BE2C (cell line): ENCODE measurements at regions not wholly inside any gene's neighbourhood (a gene's known extent, or its start where the extent isn't known, plus 50 kb on each side); places are given as distances from the start of the nearest gene placed in this dataset.

Experiments used
- DNase-seq: peaks from one replicate; pipeline ENCODE4 v3.0.0-alpha.2; 2020
- H3K27me3 ChIP-seq: fragments of 250-450 bp; sonication (Bioruptor Pico); 2 replicates; pipeline ENCODE4 v1.5.1; 2020; ENCODE audit warnings: mild to moderate bottlenecking
- H3K36me3 ChIP-seq: fragments of 250-450 bp; sonication (Bioruptor Pico); 2 replicates; pipeline ENCODE4 v1.5.1; 2020; ENCODE audit warnings: mild to moderate bottlenecking
- H3K4me1 ChIP-seq: fragments of 250-450 bp; sonication (Bioruptor Pico); 2 replicates; pipeline ENCODE4 v1.5.1; 2020
- H3K4me3 ChIP-seq: 2 replicates; pipeline ENCODE4 v1.5.1; 2011; ENCODE audit warnings: low read depth, low read length
- H3K9me3 ChIP-seq: fragments of 250-450 bp; sonication (Bioruptor Pico); 2 replicates; pipeline ENCODE4 v1.5.1; 2020
- TF ChIP-seq, protein P1 (sequence below): IDR thresholded peaks from 2 replicates; pipeline ENCODE4 v1.5.1; 2012; ENCODE audit warnings: mild to moderate bottlenecking, low read depth, low read length

DNA sequence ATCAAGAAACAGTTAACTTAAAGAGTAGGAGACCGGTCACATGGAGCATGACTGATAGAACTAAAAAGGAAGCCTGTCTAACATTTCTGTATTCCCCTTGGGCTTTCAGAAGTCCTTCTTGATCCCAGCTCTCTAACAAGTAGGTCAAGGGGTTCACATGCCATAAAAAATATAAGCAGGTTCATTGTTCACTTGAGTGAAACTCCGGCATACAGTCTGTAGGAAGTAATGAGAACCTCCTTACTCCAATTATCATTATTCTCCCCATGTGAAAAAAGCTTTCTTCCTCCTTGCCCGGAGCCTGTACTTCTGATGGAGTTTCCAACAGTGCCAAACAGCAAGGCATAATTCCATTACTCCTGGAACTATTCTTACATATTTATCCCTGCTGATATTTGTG is 242.8 kb upstream of the CNTN4 start:
- Histone ChIP-seq H3K9me3 (no peaks in the 10 kb centered on the region), H3K4me3 (no peak overlapping the region), H3K36me3 (no peaks in the 10 kb centered on the region), H3K4me1 (no peaks in the 10 kb centered on the region), H3K27me3 (no peaks in the 10 kb centered on the region)
- DNase-seq = no peak
- TF ChIP-seq, protein P1, sequence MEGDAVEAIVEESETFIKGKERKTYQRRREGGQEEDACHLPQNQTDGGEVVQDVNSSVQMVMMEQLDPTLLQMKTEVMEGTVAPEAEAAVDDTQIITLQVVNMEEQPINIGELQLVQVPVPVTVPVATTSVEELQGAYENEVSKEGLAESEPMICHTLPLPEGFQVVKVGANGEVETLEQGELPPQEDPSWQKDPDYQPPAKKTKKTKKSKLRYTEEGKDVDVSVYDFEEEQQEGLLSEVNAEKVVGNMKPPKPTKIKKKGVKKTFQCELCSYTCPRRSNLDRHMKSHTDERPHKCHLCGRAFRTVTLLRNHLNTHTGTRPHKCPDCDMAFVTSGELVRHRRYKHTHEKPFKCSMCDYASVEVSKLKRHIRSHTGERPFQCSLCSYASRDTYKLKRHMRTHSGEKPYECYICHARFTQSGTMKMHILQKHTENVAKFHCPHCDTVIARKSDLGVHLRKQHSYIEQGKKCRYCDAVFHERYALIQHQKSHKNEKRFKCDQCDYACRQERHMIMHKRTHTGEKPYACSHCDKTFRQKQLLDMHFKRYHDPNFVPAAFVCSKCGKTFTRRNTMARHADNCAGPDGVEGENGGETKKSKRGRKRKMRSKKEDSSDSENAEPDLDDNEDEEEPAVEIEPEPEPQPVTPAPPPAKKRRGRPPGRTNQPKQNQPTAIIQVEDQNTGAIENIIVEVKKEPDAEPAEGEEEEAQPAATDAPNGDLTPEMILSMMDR = no peak

DNA sequence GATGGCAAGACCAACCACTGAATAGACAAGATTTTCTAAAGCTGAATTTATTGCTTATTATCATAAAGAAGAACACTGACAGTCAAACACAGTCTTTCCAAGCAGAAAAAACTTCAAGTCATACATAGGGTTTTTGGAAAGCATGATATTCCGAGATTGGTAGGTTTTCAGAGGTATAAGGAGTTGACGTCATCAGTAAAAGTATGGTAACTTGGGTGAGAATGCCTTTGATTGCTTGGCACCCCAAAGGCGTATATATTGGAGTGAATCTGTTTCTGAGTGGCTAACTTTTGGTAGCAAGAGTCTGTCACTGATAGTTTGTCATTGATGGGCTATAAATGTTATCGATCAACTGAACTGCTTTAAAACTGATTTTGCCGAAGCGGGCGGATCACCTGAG is 227.9 kb upstream of the CNTN4 start:
- Histone ChIP-seq H3K9me3 (no peaks in the 10 kb centered on the region), H3K27me3 (no peaks in the 10 kb centered on the region), H3K4me3 (no peak overlapping the region), H3K4me1 (no peaks in the 10 kb centered on the region), H3K36me3 (no peaks in the 10 kb centered on the region)
- DNase-seq = no peak
- TF ChIP-seq, protein P1 = no peak

DNA sequence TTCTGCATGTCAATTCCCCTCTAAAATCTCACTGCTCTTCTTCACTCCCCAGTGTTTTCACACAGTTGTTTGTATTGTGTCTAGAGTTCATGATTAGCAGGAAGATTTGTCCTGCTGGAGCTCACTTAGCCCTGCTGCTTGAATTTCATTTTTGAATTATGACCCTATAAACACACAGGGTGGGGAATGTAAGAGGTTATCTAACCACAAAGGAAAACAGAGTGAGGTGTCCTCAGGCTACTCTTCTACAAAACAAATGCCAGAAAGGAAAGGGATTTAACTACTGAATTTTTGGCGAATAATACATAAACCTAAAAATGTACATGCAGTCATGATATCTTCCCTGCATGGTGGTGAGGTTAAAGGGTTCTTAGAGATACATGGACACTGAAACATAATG is 215.1 kb upstream of the CNTN4 start:
- TF ChIP-seq, protein P1 = no peak
- Histone ChIP-seq H3K9me3 (no peaks in the 10 kb centered on the region), H3K4me1 (no peaks in the 10 kb centered on the region), H3K27me3 (no peaks in the 10 kb centered on the region), H3K36me3 (no peaks in the 10 kb centered on the region), H3K4me3 (no peak overlapping the region)
- DNase-seq = no peak

DNA sequence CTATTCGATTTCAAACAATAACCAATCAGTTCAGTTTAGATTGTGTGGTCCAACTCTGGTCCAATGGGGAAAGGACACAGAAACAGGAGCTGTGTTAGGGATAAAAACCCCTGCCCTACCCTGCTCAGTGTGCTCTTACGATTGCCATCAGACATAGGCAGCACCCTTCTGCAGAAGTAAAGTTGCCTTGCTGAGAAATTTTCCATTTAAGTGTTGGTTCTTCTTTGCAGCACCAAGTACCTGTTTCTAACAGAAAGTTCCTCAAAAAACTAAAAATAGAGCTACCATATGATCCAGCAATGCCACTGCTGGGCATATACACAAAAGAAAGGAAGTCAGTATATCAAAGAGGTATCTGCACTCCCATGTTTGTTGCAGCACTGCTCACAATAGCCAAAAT is 206.2 kb upstream of the CNTN4 start:
- TF ChIP-seq, protein P1 = no peak
- no peaks in the 10 kb centered on the region for H3K36me3 ChIP-seq
- H3K27me3 ChIP-seq = no peaks in the 10 kb centered on the region
- no peak for DNase-seq
- H3K4me1 ChIP-seq = no peaks in the 10 kb centered on the region
- no peaks in the 10 kb centered on the region for H3K9me3 ChIP-seq
- no peak overlapping the region for H3K4me3 ChIP-seq

DNA sequence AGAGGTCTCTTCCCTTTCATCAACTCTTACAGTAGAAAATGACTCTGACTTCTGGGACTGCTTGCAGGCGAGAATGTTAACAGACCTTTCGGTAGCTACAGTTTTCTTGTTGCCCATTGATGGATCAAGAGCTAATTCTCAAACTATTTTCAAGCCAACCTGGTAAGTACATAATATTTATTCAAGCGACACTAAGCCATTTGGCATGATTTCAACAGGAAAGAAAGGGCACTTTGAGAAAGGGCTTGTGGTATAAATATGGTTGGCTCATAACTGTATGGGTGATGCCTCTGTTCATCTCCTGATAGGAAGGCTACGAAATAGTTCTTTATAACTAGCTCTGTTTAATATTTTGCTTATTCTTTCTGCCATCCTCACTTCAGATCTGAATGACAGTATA is 196.2 kb upstream of the CNTN4 start:
- DNase-seq = no peak
- Histone ChIP-seq H3K4me3 (no peak overlapping the region), H3K4me1 (no peaks in the 10 kb centered on the region)

DNA sequence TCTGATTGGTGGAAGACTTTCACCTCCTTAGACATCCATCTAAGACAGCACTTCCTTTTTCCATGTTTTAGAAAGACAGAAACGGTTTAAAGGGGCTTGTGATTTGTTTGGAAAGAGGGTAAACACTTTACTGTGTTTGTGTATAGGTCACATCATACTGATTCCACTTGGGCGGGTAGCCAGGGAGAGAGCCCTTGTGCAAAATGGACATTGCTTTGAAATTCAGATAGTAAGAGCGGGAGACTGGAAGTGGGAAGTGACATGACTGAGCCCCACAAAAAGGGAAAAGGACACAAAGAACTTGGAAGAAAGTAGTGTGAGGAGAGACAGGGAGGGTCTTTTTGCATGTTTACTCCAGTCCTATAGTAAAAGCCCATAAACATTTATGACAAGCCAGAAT is 195.6 kb upstream of the CNTN4 start:
- Histone ChIP-seq H3K4me1 (no peaks in the 10 kb centered on the region), H3K36me3 (no peaks in the 10 kb centered on the region), H3K9me3 (no peaks in the 10 kb centered on the region), H3K4me3 (no peak overlapping the region), H3K27me3 (no peaks in the 10 kb centered on the region)
- TF ChIP-seq, protein P1 = no peak
- DNase-seq = no peak

More for the DNA sequence above, 196.2 kb upstream of the CNTN4 start:
- H3K9me3 ChIP-seq = no peaks in the 10 kb centered on the region
- no peaks in the 10 kb centered on the region for H3K36me3 ChIP-seq
- TF ChIP-seq, protein P1 = no peak
- H3K27me3 ChIP-seq = no peaks in the 10 kb centered on the region
